Tibial artery (tissue), 4 donors: ENCODE measurements at regions not wholly inside any gene's neighbourhood (a gene's known extent, or its start where the extent isn't known, plus 50 kb on each side); places are given as distances from the start of the nearest gene placed in this dataset.

Source experiments
- DNase-seq, 2 donors: peaks; one replicate each; pipeline ENCODE4 v3.0.0-alpha.2; 2019
- H3K27ac ChIP-seq, 2 donors: fragments of 200-600 bp; sonication (generic) in 1 of 2; 1 replicate in 1 of 2; 2 replicates in 1 of 2; pipeline ENCODE4 v1.5.1; 2018 to 2019; ENCODE audit warnings: mild to moderate bottlenecking in 1 of 2
- H3K27me3 ChIP-seq, 2 donors: fragments of 200-600 bp; sonication (generic) in 1 of 2; one replicate each; pipeline versions ENCODE4 v1.5.1 to v1.6.0; 2016 to 2019
- H3K36me3 ChIP-seq, 3 donors: fragments of 200-600 bp; sonication (generic) in 2 of 3; one replicate each; pipeline ENCODE4 v1.5.1; 2016 to 2019; ENCODE audit warnings: mild to moderate bottlenecking in 2 of 3
- H3K4me1 ChIP-seq, 4 donors: fragments of 200-600 bp; sonication (generic) in 2 of 4; 1 replicate in 3 of 4; 2 replicates in 1 of 4; pipeline ENCODE4 v1.5.1; 2016 to 2019
- H3K4me3 ChIP-seq, 2 donors: fragments of 200-600 bp; sonication (generic) in 1 of 2; 1 replicate in 1 of 2; 2 replicates in 1 of 2; pipeline ENCODE4 v1.5.1; 2018 to 2019; ENCODE audit warnings: mild to moderate bottlenecking in 2 of 2
- H3K9me3 ChIP-seq, 3 donors: fragments of 200-600 bp; sonication (generic) in 1 of 3; one replicate each; pipeline ENCODE4 v1.5.1; 2016 to 2019
- intact Hi-C: fragments of 100-400 bp; cut with DNase I; formaldehyde crosslinking; loops from one replicate; pipeline ENCODE4 v1.15.0; 2023; ENCODE audit warnings: low total_unique reads
- TF ChIP-seq, protein P1 (sequence below), 2 experiments: fragments of 200-600 bp in 1 of 2; fragments of 450-650 bp in 1 of 2; IDR thresholded peaks; one replicate each; pipeline ENCODE4 v1.5.1; 2017 to 2019; ENCODE audit warnings: antibody characterized with exemption in 2 of 2, mild to moderate bottlenecking in 1 of 2, moderate library complexity in 1 of 2

DNA sequence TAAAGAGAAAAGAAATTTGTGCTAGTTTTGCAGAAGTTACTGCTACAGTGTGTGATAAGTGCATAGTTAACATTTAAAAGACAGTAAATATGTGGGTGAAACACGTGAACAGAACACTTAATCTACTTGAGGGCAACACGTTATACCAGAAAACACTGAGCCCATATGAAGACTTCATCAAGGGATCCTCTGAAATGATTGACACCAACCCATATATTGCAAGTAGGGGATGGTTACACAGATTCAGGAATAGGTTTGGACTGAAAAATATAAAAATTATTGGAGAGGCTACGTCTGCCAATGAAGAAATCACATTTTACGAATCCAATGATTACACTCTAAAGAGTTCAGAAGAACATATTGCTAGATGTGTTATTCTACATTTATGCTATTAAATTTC lies 185.6 kb downstream of the GPX5 start:
- DNase-seq: no peak
- Histone ChIP-seq H3K4me3 (no peak overlapping the region), H3K4me1 (peaks cover 0 to 8% (median 0%) of the 10 kb centered on the region in 4 donors), H3K9me3 (peaks cover 0 to 20% (median 20%) of the 10 kb centered on the region in 3 donors), H3K27ac (no peak overlapping the region), H3K36me3 (no peaks in the 10 kb centered on the region), H3K27me3 (peaks cover 0 to 11% of the 10 kb centered on the region in 2 donors)
- TF ChIP-seq, protein P1, sequence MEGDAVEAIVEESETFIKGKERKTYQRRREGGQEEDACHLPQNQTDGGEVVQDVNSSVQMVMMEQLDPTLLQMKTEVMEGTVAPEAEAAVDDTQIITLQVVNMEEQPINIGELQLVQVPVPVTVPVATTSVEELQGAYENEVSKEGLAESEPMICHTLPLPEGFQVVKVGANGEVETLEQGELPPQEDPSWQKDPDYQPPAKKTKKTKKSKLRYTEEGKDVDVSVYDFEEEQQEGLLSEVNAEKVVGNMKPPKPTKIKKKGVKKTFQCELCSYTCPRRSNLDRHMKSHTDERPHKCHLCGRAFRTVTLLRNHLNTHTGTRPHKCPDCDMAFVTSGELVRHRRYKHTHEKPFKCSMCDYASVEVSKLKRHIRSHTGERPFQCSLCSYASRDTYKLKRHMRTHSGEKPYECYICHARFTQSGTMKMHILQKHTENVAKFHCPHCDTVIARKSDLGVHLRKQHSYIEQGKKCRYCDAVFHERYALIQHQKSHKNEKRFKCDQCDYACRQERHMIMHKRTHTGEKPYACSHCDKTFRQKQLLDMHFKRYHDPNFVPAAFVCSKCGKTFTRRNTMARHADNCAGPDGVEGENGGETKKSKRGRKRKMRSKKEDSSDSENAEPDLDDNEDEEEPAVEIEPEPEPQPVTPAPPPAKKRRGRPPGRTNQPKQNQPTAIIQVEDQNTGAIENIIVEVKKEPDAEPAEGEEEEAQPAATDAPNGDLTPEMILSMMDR (IDR thresholded peaks at IDR 0.05): no peak
- intact Hi-C loops: no loop called here

DNA sequence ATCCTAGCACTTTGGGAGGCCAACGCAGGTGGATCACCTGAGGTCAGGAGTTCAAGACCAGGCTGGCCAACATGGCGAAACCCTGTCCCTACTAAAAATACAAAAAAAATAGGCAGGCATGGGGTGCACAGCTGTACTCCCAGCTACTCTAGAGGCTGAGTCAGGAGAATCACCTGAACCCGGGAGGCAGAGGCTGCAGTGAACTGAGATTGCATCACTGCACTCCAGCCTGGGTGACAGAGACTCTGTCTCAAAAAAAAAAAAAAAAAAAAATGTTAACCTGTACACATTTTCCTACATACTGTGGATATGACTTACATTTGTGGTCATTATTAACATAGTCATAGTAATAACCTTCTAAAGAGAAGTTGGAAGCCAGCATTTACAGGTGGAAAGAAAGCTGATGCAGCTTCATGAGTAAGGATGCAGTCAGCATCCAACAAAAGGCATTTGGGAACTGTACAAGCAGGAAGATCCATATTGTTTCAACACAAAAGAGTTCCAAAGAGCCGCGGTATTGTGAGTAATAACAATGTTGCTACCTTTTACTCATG lies 186.2 kb downstream of the GPX5 start:
- TF ChIP-seq, protein P1 (IDR thresholded peaks at IDR 0.05): no peak
- DNase-seq: no peak
- Histone ChIP-seq H3K27me3 (peaks cover 0 to 11% of the 10 kb centered on the region in 2 donors), H3K27ac (no peak overlapping the region), H3K9me3 (peaks cover 0 to 20% (median 18%) of the 10 kb centered on the region in 3 donors), H3K4me3 (no peak overlapping the region), H3K36me3 (no peaks in the 10 kb centered on the region), H3K4me1 (peaks cover 0 to 8% (median 0%) of the 10 kb centered on the region in 4 donors)
- intact Hi-C loops: no loop called here

DNA sequence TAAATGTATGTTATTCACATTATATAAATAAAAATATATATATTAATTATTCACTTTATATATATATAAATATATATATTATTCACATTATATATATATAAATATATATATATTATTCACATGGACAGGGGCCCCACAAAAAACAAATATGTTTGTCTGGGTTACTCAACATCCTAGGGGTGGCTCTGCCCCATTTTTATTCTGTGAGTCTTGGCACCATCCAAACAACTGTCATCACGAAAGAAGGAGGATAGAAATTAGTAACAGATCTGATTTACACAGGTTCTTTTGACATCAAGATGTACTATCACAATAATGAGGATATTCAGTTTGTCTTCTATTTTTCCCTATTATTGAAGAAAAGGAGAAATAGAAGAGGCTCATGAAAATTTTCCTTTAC lies 187.3 kb downstream of the GPX5 start:
- TF ChIP-seq, protein P1 (IDR thresholded peaks at IDR 0.05): no peak
- Histone ChIP-seq H3K4me1 (peaks cover 0 to 8% (median 0%) of the 10 kb centered on the region in 4 donors), H3K27ac (no peak overlapping the region), H3K4me3 (no peak overlapping the region), H3K27me3 (peaks cover 0 to 11% of the 10 kb centered on the region in 2 donors), H3K9me3 (peaks cover 0 to 12% (median 10%) of the 10 kb centered on the region in 3 donors), H3K36me3 (no peaks in the 10 kb centered on the region)
- DNase-seq: no peak
- intact Hi-C loops: no loop called here

DNA sequence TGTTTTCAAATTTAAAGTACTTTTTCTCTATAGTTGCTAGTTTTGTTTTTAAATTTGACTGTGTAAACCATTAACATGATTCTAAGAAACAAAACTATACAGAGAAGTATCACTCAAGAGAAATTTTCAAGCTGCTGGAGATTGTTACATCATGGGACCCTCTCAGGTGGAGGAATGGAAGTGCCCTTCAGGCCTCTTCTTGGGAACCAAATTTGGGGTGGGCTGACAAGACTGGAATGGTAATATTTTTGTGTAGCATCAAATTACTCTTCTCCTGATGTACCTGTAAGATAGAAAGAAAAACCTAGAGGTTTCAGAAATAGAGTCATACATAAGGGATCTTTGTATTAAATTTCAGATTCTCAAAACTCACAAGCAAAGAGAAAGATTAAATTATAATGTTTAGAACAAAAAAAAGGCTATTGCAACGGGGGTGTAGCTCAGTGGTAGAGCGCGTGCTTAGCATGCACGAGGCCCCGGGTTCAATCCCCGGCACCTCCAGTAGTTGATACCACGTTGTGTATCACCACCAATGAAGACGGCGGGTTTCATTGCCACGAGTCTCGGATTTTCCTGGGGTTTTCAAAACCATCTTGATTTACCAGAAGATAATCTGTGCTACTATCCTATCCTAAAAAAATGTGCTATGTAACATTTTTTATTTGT lies 193.7 kb downstream of the GPX5 start:
- H3K27me3 ChIP-seq: peaks cover 0 to 25% of the 10 kb centered on the region in 2 donors
- DNase-seq: no peak
- TF ChIP-seq, protein P1 (IDR thresholded peaks at IDR 0.05): no peak
- no peaks in the 10 kb centered on the region for H3K36me3 ChIP-seq
- H3K4me1 ChIP-seq: no peaks in the 10 kb centered on the region
- H3K9me3 ChIP-seq: no peaks in the 10 kb centered on the region
- H3K4me3 ChIP-seq: no peak overlapping the region
- intact Hi-C loops: no loop called here
- no peak overlapping the region for H3K27ac ChIP-seq

DNA sequence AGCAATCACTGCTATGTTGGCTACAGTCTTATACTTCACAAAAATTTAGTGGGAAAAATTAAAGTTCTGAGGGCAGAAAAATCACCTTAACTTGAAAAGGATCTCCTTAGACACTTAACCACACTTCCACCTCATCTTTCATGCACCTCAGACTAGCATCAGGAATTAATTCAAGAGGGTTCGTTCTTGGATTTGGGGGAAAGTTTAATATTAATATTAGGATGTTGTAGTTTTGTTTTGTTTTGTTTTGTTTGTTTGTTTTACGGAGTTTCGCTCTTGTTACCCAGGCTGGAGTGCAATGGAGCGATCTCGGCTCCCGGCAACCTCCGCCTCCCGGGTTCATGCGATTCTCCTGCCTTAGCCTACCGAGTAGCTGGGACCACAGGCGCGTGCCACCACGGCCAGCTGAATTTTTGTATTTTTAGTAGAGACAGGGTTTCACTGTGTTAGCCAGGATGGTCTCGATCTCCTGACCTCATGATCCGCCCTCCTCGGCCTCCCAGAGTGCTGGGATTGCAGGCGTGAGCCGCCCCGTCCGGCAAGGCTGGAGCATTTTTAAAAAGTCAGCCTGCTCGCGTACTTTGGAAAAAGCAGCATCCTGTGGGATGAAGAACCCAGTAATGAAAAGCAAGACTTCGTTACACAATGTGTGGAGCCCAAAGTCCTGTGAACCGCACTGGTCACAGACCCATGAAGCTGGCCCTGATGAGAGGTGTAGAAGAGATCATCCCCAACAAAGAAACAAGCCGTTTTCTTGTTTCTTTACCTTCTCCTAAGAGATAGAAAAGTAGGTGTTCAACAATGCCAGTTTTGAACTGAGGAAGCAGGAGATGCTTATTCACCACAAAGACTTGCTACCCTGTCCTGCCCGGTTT lies 194.9 kb downstream of the GPX5 start:
- H3K27me3 ChIP-seq: peaks cover 0 to 25% of the 10 kb centered on the region in 2 donors
- intact Hi-C loops: no loop called here
- DNase-seq: no peak

More for the DNA sequence above, 194.9 kb downstream of the GPX5 start:
- H3K4me1 ChIP-seq: no peaks in the 10 kb centered on the region
- H3K27ac ChIP-seq: no peak overlapping the region
- H3K36me3 ChIP-seq: no peaks in the 10 kb centered on the region
- TF ChIP-seq, protein P1 (IDR thresholded peaks at IDR 0.05): no peak
- no peaks in the 10 kb centered on the region for H3K9me3 ChIP-seq
- H3K4me3 ChIP-seq: no peak overlapping the region
